ENCODE measurements at regions not wholly inside any gene's neighbourhood (a gene's known extent, or its start where the extent isn't known, plus 50 kb on each side); places are given as distances from the start of the nearest gene placed in this dataset.

GRCh38 chr5:120092649-120093048 is 371.5 kb upstream of the PRR16 start:
- Histone ChIP-seq H2BK15ac (ENCODE audit: low read depth, low read length) (no peak overlapping the region), H3K9ac (ENCODE audit: low read depth, low read length) (no peak overlapping the region), H3K4ac (ENCODE audit: low read depth, low read length) (no peak overlapping the region), H3K14ac (replicated peaks; ENCODE audit: low read depth, low read length) (no peak overlapping the region), H2BK120ac (ENCODE audit: low read depth, low read length) (no peak overlapping the region), H2BK5ac (ENCODE audit: low read depth, low read length, poor library complexity, severe bottlenecking) (no peak overlapping the region), H3K4me1 (ENCODE audit: control insufficient read depth, insufficient read depth, low read length) (no peaks in the 10 kb centered on the region; the same call in 1 of the 2 replicates), H2AK5ac (ENCODE audit: low read depth, low read length) (no peak overlapping the region), H3K4me3 (ENCODE audit: insufficient read depth, low read depth, low read length) (no peak overlapping the region), H3K4me2 (ENCODE audit: low read depth, low read length) (no peak overlapping the region), H3K27me3 (ENCODE audit: control insufficient read depth, insufficient read depth, low read length) (no peaks in the 10 kb centered on the region), H2AFZ (replicated peaks; ENCODE audit: low read length, poor library complexity) (no peak overlapping the region), H3K23ac (ENCODE audit: low read depth, low read length) (no peak overlapping the region), H2BK20ac (ENCODE audit: low read depth, low read length) (no peak overlapping the region), H4K20me1 (ENCODE audit: insufficient read depth, low read length) (no peaks in the 10 kb centered on the region), H4K8ac (ENCODE audit: low read depth in 2 of 2, low read length in 2 of 2) (no peak overlapping the region), H3K56ac (ENCODE audit: extremely low read depth, insufficient read depth, low read length) (no peak overlapping the region), H2AK9ac (replicated peaks; ENCODE audit: low read depth, low read length, poor library complexity) (no peak overlapping the region), H4K5ac (ENCODE audit: low read depth, low read length) (no peak overlapping the region), H3K36me3 (ENCODE audit: control insufficient read depth, insufficient read depth, low read length) (no peaks in the 10 kb centered on the region), H3K79me1 (ENCODE audit: low read depth in 1 of 2, low read length in 2 of 2) (no peaks in the 10 kb centered on the region), H3K9me1 (ENCODE audit: insufficient read depth, low read length) (no peaks in the 10 kb centered on the region), H3K27ac (ENCODE audit: insufficient read depth, low read length) (no peak overlapping the region), H3K9me3 (ENCODE audit: control insufficient read depth, insufficient read depth, low read length) (no peaks in the 10 kb centered on the region), H3K18ac (ENCODE audit: low read depth, low read length) (no peak overlapping the region), H4K91ac (ENCODE audit: insufficient read depth, low read depth, low read length) (no peak overlapping the region)
- BruUV-seq (replicated peaks): no TSS peak
- TF ChIP-seq MAFK (IDR thresholded peaks at IDR 0.05; ENCODE audit: low read depth, low read length) (no peak), MAZ (IDR thresholded peaks at IDR 0.05; ENCODE audit: borderline replicate concordance, low read depth, low read length) (no peak), MXI1 (IDR thresholded peaks at IDR 0.05; ENCODE audit: borderline replicate concordance, low read depth, low read length) (no peak), ELK1 (IDR thresholded peaks at IDR 0.05; ENCODE audit: borderline replicate concordance, low read depth, low read length) (no peak), CHD1 (IDR thresholded peaks at IDR 0.05; ENCODE audit: low read depth, low read length) (no peak), CTCF (conservative IDR thresholded peaks at IDR 0.05; ENCODE audit: low read depth, low read length) (no peak), RFX5 (IDR thresholded peaks at IDR 0.05; ENCODE audit: low read depth, low read length) (no peak), POLR2A (IDR thresholded peaks at IDR 0.05; ENCODE audit: low read depth, low read length) (no peak), SMC3 (IDR thresholded peaks at IDR 0.05; ENCODE audit: low read depth, low read length) (no peak), FOS (IDR thresholded peaks at IDR 0.05; ENCODE audit: low read depth, low read length) (no peak), RCOR1 (IDR thresholded peaks at IDR 0.05; ENCODE audit: insufficient replicate concordance, low read length) (no peak)
- POLR2A ChIA-PET (ENCODE audit: unreplicated experiment): no interaction called here
- in situ Hi-C loops (cut with MboI; ENCODE audit: low sequenced_read_pairs) (no loop called here), dilution Hi-C loops (cut with HindIII; ENCODE audit: low sequenced_read_pairs, unreplicated experiment) (no loop called here), intact Hi-C loops (cut with micrococcal nuclease) (no loop called here)
- DNase-seq (no peak), ATAC-seq (ENCODE audit: low read depth) (no peak)
- CTCF ChIA-PET: no interaction called here
- no CpG with 5 or more reads among the region's 2 CpGs for WGBS, 2 experiments (ENCODE audit: extremely low coverage in 2 of 2, insufficient read length in 1 of 2)
